ENCODE measurements at regions not wholly inside any gene's neighbourhood (a gene's known extent, or its start where the extent isn't known, plus 50 kb on each side); places are given as distances from the start of the nearest gene placed in this dataset.

- H3K9me3 ChIP-seq: no peaks in the 10 kb centered on the region
- H3K36me3 ChIP-seq: no peaks in the 10 kb centered on the region
- H3K4me1 ChIP-seq: peaks cover 0 to 7% of the 10 kb centered on the region in 2 donors
- DNase-seq: no peak
- no peak overlapping the region for H3K27ac ChIP-seq
- WGBS, 2 donors: 84 to 85% methylated on average over 3 of the region's 3 CpGs
- intact Hi-C loops (cut with DNase I): no loop called here
- H3K27me3 ChIP-seq: no peaks in the 10 kb centered on the region
- TF ChIP-seq CTCF (IDR thresholded peaks at IDR 0.05): no peak
- no peak for TF ChIP-seq POLR2A (IDR thresholded peaks at IDR 0.05)
- no peak overlapping the region for H3K4me3 ChIP-seq (replicated peaks in 1 of 3)
Observed at GRCh38 chr2:220890931-220891330, 681.2 kb downstream of the EPHA4 start.

- WGBS, 2 donors: 74% methylated on average over 1 of the region's 1 CpG
- Histone ChIP-seq H3K27ac (no peak overlapping the region), H3K4me3 (replicated peaks in 1 of 3) (no peak overlapping the region), H3K27me3 (no peaks in the 10 kb centered on the region), H3K36me3 (no peaks in the 10 kb centered on the region), H3K4me1 (peaks cover 0 to 7% of the 10 kb centered on the region in 2 donors), H3K9me3 (no peaks in the 10 kb centered on the region)
- intact Hi-C loops (cut with DNase I): no loop called here
- DNase-seq: no peak
- TF ChIP-seq CTCF (IDR thresholded peaks at IDR 0.05): no peak
- TF ChIP-seq POLR2A (IDR thresholded peaks at IDR 0.05): no peak
Observed at GRCh38 chr2:220891405-220891804, 680.7 kb downstream of the EPHA4 start.

- Histone ChIP-seq H3K27ac (no peak overlapping the region), H3K4me3 (replicated peaks in 1 of 3) (no peak overlapping the region), H3K36me3 (no peaks in the 10 kb centered on the region), H3K9me3 (no peaks in the 10 kb centered on the region), H3K4me1 (peaks cover 0 to 7% of the 10 kb centered on the region in 2 donors), H3K27me3 (no peaks in the 10 kb centered on the region)
- intact Hi-C loops (cut with DNase I): no loop called here
- no peak for TF ChIP-seq CTCF (IDR thresholded peaks at IDR 0.05)
- TF ChIP-seq POLR2A (IDR thresholded peaks at IDR 0.05): no peak
- no peak for DNase-seq
- WGBS, 2 donors: 93 to 94% methylated on average over 5 of the region's 5 CpGs
Observed at GRCh38 chr2:220892018-220892634, 680.0 kb downstream of the EPHA4 start.

GRCh38 chr2:220893411-220893810, 678.7 kb downstream of the EPHA4 start:
- intact Hi-C loops (cut with DNase I): no loop called here
- H3K9me3 ChIP-seq: no peaks in the 10 kb centered on the region
- TF ChIP-seq CTCF (IDR thresholded peaks at IDR 0.05) (no peak), POLR2A (IDR thresholded peaks at IDR 0.05) (no peak)
- H3K4me3 ChIP-seq (replicated peaks in 1 of 3): no peak overlapping the region
- no peaks in the 10 kb centered on the region for H3K36me3 ChIP-seq
- H3K4me1 ChIP-seq: peaks cover 0 to 7% of the 10 kb centered on the region in 2 donors
- H3K27ac ChIP-seq: no peak overlapping the region
- WGBS, 2 donors: 82 to 88% methylated on average over 2 of the region's 2 CpGs
- no peaks in the 10 kb centered on the region for H3K27me3 ChIP-seq
- no peak for DNase-seq

GRCh38 chr2:220894069-220894468, 678.0 kb downstream of the EPHA4 start:
- TF ChIP-seq CTCF (IDR thresholded peaks at IDR 0.05): no peak
- TF ChIP-seq POLR2A (IDR thresholded peaks at IDR 0.05): no peak
- no peak for DNase-seq
- Histone ChIP-seq H3K27ac (no peak overlapping the region), H3K27me3 (no peaks in the 10 kb centered on the region), H3K4me1 (peaks cover 0 to 7% of the 10 kb centered on the region in 2 donors), H3K4me3 (replicated peaks in 1 of 3) (no peak overlapping the region), H3K9me3 (no peaks in the 10 kb centered on the region), H3K36me3 (no peaks in the 10 kb centered on the region)
- intact Hi-C loops (cut with DNase I): no loop called here
- WGBS, 2 donors: 15 to 27% methylated on average over 1 of the region's 1 CpG

All from thyroid gland (tissue), 4 donors.